Osteocyte (in vitro differentiated cells): ENCODE measurements at regions not wholly inside any gene's neighbourhood (a gene's known extent, or its start where the extent isn't known, plus 50 kb on each side); places are given as distances from the start of the nearest gene placed in this dataset.
"Not testable (repeated sequence)": the region's sequence is repeated elsewhere in the genome, so short reads cannot be mapped to it uniquely, and the experiment has no call there.

Source experiments
- DNase-seq: peaks from one replicate; pipeline ENCODE4 v3.0.0; 2021; ENCODE audit warnings: mixed read lengths; ENCODE audit not compliant: unreplicated experiment; ENCODE audit errors: extremely low spot score
- H3K27ac Mint-ChIP-seq: one replicate; pipeline ENCODE4 v1.8.0; 2021; ENCODE audit warnings: mild to moderate bottlenecking, mixed read lengths; ENCODE audit not compliant: unreplicated experiment
- H3K27me3 Mint-ChIP-seq: one replicate; pipeline ENCODE4 v1.8.0; 2021; ENCODE audit warnings: mixed read lengths; ENCODE audit not compliant: unreplicated experiment
- H3K36me3 Mint-ChIP-seq: one replicate; pipeline ENCODE4 v1.8.0; 2021; ENCODE audit warnings: mixed read lengths; ENCODE audit not compliant: unreplicated experiment
- H3K4me1 Mint-ChIP-seq: one replicate; pipeline ENCODE4 v1.8.0; 2021; ENCODE audit warnings: mixed read lengths; ENCODE audit not compliant: unreplicated experiment
- H3K4me3 Mint-ChIP-seq: one replicate; pipeline ENCODE4 v1.8.0; 2021; ENCODE audit warnings: mild to moderate bottlenecking, moderate library complexity, mixed read lengths; ENCODE audit not compliant: unreplicated experiment
- H3K9me3 Mint-ChIP-seq: one replicate; pipeline ENCODE4 v1.8.0; 2021; ENCODE audit warnings: mixed read lengths; ENCODE audit not compliant: unreplicated experiment
- TF ChIP-seq, protein P1 (sequence below): fragments of 200-600 bp; sonication (generic); IDR thresholded peaks from 2 replicates; pipeline ENCODE4 v1.5.0; 2021; ENCODE audit warnings: antibody characterized with exemption, mild to moderate bottlenecking, moderate library complexity

DNA sequence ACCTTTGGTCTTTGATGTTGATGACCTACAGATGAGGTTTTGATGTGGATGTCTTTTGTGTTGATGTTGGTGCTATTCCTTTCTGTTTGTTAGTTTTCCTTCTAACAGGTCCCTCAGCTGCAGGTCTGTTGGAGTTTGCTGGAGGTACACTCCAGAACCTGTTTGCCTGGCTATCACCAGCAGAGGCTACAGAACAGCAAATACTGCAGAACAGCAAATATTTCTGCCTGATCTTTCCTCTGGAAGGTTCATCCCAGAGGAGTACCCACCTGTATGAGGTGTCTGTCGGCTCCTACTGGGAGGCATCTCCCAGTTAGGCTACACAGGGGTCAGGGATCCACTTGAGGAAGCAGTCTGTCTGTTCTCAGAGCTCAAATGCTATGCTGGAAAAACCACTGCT is 694.5 kb upstream of the CDH6 start:
- peaks cover 5% of the 10 kb centered on the region for H3K36me3 Mint-ChIP-seq
- peaks cover 13% of the 10 kb centered on the region for H3K9me3 Mint-ChIP-seq
- no peak overlapping the region for H3K27ac Mint-ChIP-seq
- TF ChIP-seq, protein P1, sequence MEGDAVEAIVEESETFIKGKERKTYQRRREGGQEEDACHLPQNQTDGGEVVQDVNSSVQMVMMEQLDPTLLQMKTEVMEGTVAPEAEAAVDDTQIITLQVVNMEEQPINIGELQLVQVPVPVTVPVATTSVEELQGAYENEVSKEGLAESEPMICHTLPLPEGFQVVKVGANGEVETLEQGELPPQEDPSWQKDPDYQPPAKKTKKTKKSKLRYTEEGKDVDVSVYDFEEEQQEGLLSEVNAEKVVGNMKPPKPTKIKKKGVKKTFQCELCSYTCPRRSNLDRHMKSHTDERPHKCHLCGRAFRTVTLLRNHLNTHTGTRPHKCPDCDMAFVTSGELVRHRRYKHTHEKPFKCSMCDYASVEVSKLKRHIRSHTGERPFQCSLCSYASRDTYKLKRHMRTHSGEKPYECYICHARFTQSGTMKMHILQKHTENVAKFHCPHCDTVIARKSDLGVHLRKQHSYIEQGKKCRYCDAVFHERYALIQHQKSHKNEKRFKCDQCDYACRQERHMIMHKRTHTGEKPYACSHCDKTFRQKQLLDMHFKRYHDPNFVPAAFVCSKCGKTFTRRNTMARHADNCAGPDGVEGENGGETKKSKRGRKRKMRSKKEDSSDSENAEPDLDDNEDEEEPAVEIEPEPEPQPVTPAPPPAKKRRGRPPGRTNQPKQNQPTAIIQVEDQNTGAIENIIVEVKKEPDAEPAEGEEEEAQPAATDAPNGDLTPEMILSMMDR: no peak
- no peak overlapping the region for H3K4me3 Mint-ChIP-seq
- peaks cover 19% of the 10 kb centered on the region for H3K4me1 Mint-ChIP-seq
- H3K27me3 Mint-ChIP-seq: no peaks in the 10 kb centered on the region
- no peak for DNase-seq

DNA sequence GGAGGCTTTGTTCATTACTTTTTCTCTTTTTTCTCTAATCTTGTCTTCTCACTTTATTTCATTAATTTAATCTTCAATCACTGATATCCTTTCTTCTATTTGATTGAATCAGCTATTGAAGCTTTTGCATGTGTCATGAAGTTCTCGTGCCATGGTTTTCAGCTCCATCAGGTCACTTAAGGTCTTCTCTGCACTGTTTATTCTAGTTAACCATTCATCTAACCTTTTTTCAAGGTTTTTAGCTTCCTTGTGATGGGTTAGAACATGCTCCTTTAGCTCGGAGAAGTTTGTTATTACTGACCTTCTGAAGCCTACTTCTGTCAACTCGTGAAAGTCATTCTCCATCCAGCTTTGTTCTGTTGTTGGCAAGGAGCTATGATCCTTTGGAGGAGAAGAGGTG is 695.0 kb upstream of the CDH6 start:
- H3K27me3 Mint-ChIP-seq, H3K4me3 Mint-ChIP-seq, H3K27ac Mint-ChIP-seq, H3K36me3 Mint-ChIP-seq, DNase-seq: not testable (repeated sequence)
- Mint-ChIP-seq H3K9me3 (peaks cover 13% of the 10 kb centered on the region), H3K4me1 (peaks cover 19% of the 10 kb centered on the region)

DNA sequence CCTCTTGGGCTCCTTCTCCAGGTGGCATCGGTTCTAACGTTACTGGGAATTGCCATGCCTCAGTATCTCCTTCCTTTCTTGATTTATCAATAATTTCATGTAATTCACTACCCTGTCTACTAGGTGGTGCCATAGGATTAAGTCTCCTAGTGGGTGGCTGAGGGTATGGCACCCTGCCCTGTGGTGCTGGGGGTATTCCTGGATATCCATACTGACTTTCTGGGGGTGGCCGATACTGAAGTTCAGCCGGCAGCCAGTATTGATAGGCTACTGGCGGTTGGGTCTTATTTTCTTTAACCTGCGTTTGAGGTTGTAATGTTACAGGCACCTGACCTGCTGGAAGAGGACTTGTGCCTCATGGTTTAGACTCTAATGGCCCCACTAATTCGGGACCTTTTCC is 699.4 kb upstream of the CDH6 start:
- not testable (repeated sequence) for H3K36me3 Mint-ChIP-seq, H3K4me3 Mint-ChIP-seq, H3K4me1 Mint-ChIP-seq, H3K27me3 Mint-ChIP-seq, H3K27ac Mint-ChIP-seq, DNase-seq
- peaks cover 13% of the 10 kb centered on the region for H3K9me3 Mint-ChIP-seq

DNA sequence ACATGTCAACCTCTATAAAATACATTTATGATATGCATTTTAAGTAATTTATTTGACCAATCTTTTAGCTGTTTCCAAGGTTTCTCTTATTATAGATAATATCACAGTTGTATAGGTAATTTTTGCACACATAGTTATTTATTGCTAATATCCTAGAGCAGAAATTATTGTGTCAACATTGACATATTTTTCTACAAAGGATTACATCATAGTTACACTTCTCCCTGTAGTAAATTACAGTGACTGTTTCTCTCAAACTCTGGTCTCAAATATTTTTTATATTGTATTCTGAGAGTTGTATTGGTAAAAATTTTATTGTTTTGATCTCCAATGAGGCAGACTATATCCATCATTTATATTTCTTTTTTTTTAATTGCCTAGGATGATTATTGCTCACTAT is 714.4 kb upstream of the CDH6 start:
- TF ChIP-seq, protein P1: no peak
- H3K9me3 Mint-ChIP-seq: peaks cover 26% of the 10 kb centered on the region
- no peaks in the 10 kb centered on the region for H3K27me3 Mint-ChIP-seq
- no peak overlapping the region for H3K27ac Mint-ChIP-seq
- no peak overlapping the region for H3K4me3 Mint-ChIP-seq
- no peaks in the 10 kb centered on the region for H3K4me1 Mint-ChIP-seq
- DNase-seq: no peak
- H3K36me3 Mint-ChIP-seq: peaks cover 8% of the 10 kb centered on the region

DNA sequence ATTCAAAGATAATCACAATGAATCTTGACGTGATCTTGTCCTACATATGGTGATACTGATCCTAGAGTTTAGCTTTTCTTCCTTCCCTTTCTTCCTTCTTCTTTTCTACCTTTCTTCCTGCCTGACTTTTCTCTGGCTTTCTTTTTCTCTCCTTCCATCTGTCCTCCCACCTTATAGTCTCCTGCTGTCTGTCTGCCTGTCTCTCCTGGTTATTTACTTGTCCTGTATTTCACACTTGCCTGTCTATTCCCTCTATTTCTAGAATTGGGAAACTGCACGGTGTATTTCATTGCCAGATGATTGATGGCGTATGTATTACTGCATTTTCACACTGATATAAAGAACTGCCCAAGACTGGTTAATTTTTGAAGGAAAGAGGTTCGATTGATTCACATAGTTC is 718.1 kb upstream of the CDH6 start:
- Mint-ChIP-seq H3K27ac (no peak overlapping the region), H3K4me1 (peaks cover 6% of the 10 kb centered on the region), H3K27me3 (no peaks in the 10 kb centered on the region), H3K4me3 (no peak overlapping the region), H3K9me3 (peaks cover 26% of the 10 kb centered on the region), H3K36me3 (peaks cover 8% of the 10 kb centered on the region)
- DNase-seq: no peak
- TF ChIP-seq, protein P1: no peak

DNA sequence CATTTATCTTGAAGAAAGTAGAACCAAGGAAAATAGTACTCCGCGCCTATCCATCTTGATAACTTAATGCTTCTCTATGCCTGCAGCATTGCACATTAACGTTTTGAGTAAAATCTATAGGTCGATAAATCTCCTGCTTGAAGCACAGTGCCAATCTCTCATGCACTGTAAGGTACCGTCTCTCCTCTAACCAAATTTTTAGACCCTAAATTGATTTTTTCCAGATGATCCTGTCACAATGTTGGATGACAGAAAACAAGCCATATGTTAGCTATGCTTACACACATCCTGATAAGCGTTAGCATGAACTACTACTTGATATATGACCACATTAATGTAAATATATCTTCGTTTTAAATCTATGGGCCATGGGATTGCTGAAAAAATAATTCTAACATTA is 723.8 kb upstream of the CDH6 start:
- no peak for DNase-seq
- TF ChIP-seq, protein P1: no peak
- Mint-ChIP-seq H3K9me3 (peaks cover 17% of the 10 kb centered on the region), H3K4me3 (no peak overlapping the region), H3K36me3 (peaks cover 4% of the 10 kb centered on the region), H3K27ac (no peak overlapping the region), H3K27me3 (no peaks in the 10 kb centered on the region), H3K4me1 (peaks cover 6% of the 10 kb centered on the region)
